HG02852 (cell line): ENCODE measurements at regions not wholly inside any gene's neighbourhood (a gene's known extent, or its start where the extent isn't known, plus 50 kb on each side); places are given as distances from the start of the nearest gene placed in this dataset.

Experiments used
- ATAC-seq: cut with Tn5 transposase; IDR thresholded peaks from one replicate; pipeline ENCODE4 v1.9.1; 2021; ENCODE audit warnings: mild to moderate bottlenecking, moderate library complexity; ENCODE audit not compliant: unreplicated experiment

DNA sequence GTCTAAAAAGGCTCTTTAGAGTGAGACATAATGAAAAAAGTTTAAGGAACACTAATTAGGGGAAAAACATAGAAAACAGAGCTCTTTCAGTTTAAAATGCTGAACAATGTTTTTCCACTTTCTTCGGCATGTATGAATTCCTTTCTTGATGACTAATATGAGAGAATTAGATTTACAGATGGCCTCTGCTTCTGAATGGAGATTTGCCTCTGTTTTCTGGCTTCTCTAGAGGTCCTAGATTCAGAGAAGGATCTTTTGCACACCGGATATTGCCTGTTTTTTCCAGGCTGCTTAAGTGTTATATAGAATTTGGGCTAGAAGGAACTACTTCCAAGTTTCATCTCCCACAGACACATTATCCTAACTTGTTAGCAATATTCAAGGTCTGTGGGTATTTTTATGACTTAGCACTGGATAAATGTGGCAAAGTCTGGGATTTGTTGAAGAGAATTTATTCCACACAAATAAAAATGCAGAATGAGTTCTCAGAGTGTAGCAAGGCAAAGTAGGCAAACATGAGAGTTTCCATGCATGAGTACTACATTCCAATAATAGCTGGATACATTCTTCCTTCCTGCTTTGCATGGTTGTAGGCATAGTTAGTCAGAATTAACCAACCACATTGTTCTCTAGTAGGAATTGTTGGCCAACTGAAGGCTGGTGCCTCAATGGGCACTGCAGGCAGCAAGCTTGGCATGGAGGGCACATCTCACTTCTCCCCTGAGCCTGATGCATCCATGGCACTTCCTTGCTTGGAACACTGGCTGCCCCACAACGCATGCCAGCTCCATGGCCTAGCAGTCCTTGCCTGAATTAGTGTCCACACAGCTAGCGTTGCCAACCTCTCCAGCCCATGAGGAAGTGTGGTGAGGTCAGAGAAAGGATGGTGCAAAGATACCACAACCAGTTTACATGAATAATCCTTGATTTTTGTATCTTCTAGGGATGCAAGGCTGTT lies 224.2 kb downstream of the CLIC5 start:
- ATAC-seq, result no peak

GRCh38 chr6:45789238-45789637 lies 226.4 kb downstream of the CLIC5 start:
- no peak for ATAC-seq

GRCh38 chr6:45787384-45787783 lies 228.3 kb downstream of the CLIC5 start:
- no peak for ATAC-seq

GRCh38 chr6:45786355-45786781 lies 229.3 kb downstream of the CLIC5 start:
- no peak for ATAC-seq

DNA sequence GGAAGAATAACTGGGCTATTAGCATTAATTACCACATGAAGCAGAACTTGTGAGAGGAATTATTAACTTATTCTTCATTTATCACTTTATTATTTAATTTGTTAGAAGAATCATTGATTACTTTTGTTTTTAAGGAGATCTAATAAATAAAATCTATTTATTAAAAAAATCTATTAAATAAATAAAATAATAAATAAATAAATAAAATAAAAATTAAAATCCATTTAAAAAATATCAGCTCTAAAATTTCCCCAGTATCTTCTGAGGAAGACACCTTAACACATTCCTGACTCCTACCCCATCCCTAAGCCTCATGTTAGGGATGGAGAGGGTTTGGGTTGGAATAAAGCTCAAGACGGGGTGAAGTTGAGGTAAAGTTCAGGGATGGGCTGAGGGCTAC lies 231.4 kb downstream of the CLIC5 start:
- ATAC-seq, result no peak

GRCh38 chr6:45783716-45784115 lies 231.9 kb downstream of the CLIC5 start:
- no peak for ATAC-seq

DNA sequence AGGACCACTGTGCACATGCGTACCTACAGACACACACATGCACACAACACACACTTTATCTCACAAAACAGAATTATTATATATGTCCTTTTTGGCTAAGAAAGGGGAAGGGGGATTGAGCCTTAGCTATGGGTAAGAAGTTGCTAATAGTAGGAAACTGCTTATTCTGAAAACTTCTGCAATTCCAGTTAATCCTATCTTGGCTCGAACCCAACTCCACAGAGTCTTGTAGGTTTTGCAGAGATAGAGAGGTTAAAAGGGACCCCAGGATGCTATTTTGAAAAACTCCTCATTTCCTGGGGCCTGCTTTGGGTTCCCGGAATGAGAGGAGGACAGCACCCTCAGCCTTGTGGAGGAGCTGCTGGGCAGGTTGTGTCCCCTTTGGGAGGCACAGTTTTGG lies 233.8 kb downstream of the CLIC5 start:
- no peak for ATAC-seq

DNA sequence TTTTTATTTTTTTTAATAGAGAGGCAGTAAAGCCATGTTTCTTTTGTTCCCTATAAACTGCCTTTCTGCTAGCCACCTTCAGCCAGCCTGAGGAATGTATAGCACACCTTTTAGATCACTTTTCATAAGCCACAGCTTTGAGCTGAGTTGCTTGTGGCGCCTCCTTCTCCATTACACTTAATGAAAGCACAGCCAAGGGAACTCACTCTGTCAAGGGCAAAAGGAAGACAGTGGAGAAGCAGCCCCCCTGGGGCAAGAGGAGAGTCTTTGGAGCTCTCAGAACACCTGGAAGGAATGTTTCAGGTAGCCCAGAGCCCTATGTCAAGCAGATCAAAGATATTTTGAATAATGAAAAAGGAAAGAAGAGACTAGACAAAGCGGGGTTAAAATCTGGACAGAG lies 235.1 kb downstream of the CLIC5 start:
- no peak for ATAC-seq

DNA sequence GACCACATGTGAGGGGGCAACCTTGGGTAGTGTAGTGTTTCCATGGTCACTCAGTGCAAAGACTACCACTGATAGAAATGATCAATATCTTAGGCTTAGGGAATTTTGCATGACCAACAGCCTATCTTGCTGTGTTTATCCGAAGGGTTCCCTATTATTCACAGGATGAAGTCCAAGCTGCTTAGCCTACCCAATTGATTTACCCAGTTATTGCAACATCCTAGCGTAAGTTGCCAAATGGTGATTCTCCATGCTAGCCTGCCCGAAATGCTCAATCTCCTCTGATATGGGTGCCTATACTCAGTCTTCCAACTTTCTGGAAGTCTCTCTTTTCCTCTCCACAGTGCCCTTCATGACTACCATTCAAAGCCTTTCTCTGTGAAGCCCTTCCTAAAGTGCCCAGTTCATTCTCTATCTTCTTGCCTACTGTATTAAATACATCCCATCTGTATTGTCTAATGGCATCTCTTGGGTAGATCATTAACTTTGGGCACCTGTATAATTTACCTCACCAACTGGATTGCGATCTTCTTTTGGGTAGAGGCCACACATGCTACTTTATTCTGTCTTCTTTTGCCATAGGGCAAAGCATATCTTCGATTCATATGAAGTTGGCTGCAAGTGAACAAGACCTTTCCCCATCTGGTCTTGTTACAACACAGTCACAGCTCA lies 240.5 kb downstream of the CLIC5 start:
- ATAC-seq, result no peak

DNA sequence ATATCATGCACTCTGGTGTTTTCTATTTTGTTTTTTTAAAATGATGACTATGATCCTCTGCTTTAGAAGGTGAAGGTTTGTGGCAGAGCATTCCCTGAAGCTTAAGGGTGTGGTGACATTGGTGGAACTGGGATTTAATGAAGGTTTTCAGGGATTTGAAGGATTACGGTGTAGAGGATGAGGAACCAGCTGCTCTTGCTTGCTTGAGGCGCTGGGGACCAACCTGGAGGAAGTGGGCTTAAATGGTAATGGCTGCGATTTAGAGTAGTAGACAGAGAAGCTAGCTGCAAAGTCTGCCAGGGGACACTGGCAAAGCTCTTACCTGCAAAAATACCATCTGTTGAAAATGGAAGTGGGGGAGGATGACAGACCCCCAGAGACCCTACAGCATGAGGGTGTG lies 241.8 kb downstream of the CLIC5 start:
- ATAC-seq, result no peak

- no peak for ATAC-seq
These were observed 242.7 kb downstream of the CLIC5 start for GRCh38 chr6:45772886-45773495.

- ATAC-seq, result no peak
These were observed 243.6 kb downstream of the CLIC5 start for GRCh38 chr6:45772051-45772450.

- ATAC-seq, result no peak
These were observed 252.4 kb downstream of the CLIC5 start for GRCh38 chr6:45763281-45763680.

DNA sequence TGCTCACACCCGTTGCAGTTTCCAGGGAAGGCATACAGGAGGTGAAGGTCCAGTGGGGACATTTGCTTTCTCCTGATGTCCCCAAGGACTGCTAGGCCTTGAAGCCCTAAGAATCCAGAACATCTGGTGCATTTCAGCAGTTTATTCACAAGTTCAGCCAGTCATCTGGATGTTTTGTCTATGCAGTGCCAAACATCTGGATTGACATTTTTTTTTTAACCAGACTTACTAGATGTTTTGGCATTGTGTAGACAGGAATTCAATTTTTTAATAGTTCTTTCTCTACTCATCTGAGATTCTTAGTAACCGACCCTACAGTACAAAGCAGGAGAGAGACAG lies 256.2 kb downstream of the CLIC5 start:
- ATAC-seq, result no peak

DNA sequence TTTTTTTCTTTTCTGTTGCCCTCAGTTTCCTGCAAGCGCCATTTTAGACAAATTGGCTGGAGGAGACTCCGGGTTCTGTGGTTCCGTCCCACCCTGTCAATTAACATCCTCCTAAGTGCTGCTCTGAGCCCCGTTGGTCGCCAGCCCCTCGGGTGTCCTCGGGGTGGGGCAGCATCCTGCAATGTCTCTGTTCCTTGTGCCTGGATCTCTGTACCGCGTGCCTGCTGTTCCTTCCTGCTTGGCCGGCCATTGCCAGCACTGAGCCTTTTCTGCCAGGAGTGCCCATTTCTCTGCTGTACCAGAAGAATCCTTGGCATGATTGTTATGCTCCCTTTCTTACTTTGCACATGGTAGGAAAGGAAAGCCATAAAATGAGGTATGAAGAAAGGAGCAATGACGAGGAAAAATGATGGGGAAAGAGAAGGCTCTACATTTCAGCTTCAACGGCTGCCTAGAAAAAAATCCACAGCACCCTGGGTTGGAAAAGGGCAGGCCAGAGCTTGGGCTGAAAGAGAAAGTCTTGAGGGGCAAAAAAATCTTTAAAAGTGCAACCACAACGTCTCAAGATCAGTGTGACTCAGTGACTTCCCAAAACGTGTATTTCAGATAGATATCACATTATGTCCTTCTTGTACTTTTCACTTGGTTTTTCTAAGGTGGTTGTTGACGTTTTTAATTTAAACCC lies 256.7 kb downstream of the CLIC5 start:
- ATAC-seq, result no peak

GRCh38 chr6:45757443-45758130 lies 258.1 kb downstream of the CLIC5 start:
- ATAC-seq, result no peak

GRCh38 chr6:45756606-45757005 lies 259.1 kb downstream of the CLIC5 start:
- no peak for ATAC-seq

DNA sequence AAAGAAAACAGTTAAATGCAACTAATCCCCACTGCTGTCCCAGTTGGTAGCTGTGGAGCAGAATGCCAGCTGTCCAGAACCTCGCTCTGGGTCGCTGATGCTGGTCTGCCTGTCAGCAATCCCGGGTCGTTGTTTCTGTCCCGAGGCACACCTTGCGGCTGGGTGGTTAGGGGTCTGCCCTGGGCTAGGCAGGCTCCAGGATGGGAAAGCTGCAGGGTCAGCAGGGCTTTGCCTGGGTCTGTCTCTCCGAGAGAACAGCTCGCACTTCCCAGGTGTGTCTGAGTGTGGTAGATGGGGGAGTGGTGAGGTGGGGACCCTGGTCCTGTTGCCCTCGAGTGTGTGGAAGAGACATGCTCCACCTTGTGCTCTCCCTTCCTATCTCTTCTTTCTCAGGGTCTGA lies 261.2 kb downstream of the CLIC5 start:
- ATAC-seq, result no peak

DNA sequence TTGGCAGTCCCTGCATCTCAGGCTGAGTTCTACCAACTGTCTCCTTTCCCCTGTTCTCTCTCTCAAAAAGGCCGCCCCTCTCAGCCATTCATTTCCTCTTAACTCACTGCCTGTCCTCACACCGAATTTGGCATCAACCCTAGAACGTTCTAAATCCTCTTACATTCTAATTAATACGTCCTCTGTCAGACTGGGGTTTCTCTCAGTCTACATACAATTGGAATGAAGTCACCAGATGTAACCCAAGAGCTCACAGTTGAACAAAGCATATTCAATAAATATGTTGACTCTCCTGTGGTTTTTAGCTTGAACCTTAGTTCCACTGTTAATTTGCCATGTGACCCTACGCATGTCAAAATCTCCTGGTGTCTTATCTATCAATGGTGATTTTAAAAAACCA lies 269.6 kb downstream of the CLIC5 start:
- ATAC-seq, result no peak

DNA sequence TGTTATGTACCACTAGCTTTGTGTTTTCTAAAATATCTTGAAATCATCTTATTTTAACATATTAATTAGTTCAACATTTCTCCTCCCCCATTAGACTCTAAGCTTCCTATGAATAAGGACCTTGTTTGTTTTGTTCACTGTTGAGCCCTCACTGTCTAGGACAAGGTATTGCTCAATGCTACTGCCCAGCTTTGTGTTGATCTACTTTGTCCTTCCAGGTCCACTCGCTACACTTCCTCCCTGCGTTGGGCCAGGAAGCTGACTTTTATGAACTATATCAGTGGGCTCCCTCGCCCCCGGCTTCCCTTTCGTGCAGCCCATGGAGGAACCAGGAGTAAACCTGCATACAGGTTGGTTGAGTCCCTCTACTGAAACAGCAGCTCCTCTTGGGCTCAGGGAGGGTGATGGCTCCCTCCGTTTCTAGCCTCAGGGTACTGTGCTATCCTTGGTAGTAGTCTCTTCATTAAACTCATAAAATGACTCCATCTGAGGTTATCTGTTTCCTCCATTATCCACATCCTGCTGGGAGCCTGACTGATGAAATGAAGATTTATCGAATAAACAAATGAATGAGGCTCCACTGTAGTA lies 272.5 kb downstream of the CLIC5 start:
- no peak for ATAC-seq
